Neural cell (in vitro differentiated cells): ENCODE measurements at regions not wholly inside any gene's neighbourhood (a gene's known extent, or its start where the extent isn't known, plus 50 kb on each side); places are given as distances from the start of the nearest gene placed in this dataset.

Experiments
- H2AFZ ChIP-seq: fragments of 200-600, 300-800 bp; sonication (generic), shearing (Covaris generic); 2 replicates; pipeline ENCODE4 v1.6.0; 2014; ENCODE audit warnings: low read depth, mild to moderate bottlenecking, antibody characterized with exemption, low read length, moderate library complexity
- H3F3A ChIP-seq: fragments of 200-600 bp; shearing (Covaris generic); 2 replicates; pipeline ENCODE4 v1.6.1; 2016; ENCODE audit warnings: mild to moderate bottlenecking, moderate library complexity, mixed read lengths, antibody characterized with exemption, low read length; ENCODE audit not compliant: insufficient read depth, poor library complexity, severe bottlenecking
- H3K27ac ChIP-seq: fragments of 200-600, 300-800 bp; sonication (generic), shearing (Covaris generic); 2 replicates; pipeline ENCODE4 v1.5.1; 2014; ENCODE audit warnings: mild to moderate bottlenecking, low read length, moderate library complexity
- H3K27me3 ChIP-seq: fragments of 300-800, 200-600 bp; sonication (generic), shearing (Covaris generic); 2 replicates; pipeline ENCODE4 v1.6.0; 2014; ENCODE audit warnings: mild to moderate bottlenecking, low read depth, low read length, moderate library complexity; ENCODE audit not compliant: insufficient read depth
- H3K36me3 ChIP-seq: fragments of 300-800, 200-600 bp; sonication (generic), shearing (Covaris generic); 2 replicates; pipeline ENCODE4 v1.5.1; 2014; ENCODE audit warnings: mild to moderate bottlenecking, antibody characterized with exemption, low read length, moderate library complexity; ENCODE audit not compliant: insufficient read depth
- H3K4me2 ChIP-seq: fragments of 300-800, 200-600 bp; sonication (generic), shearing (Covaris generic); 2 replicates; pipeline ENCODE4 v1.6.0; 2014; ENCODE audit warnings: mild to moderate bottlenecking, low read length
- H3K4me3 ChIP-seq: fragments of 300-800, 200-600 bp; sonication (generic), shearing (Covaris generic); 2 replicates; pipeline ENCODE4 v1.5.1; 2014; ENCODE audit warnings: mild to moderate bottlenecking, low read length, moderate library complexity
- H3K79me2 ChIP-seq: fragments of 200-600 bp; shearing (Covaris generic); replicated peaks from 2 replicates; pipeline ENCODE4 v1.6.0; 2014; ENCODE audit warnings: mild to moderate bottlenecking, low read length, moderate library complexity; ENCODE audit not compliant: insufficient read depth
- H3K9ac ChIP-seq: fragments of 300-800, 200-600 bp; sonication (generic), shearing (Covaris generic); 2 replicates; pipeline ENCODE4 v1.6.1; 2016; ENCODE audit warnings: mild to moderate bottlenecking, low read length, mixed read lengths
- H3K9me2 ChIP-seq: fragments of 200-600 bp; shearing (Covaris generic); 2 replicates; pipeline ENCODE4 v1.6.1; 2016; ENCODE audit warnings: mild to moderate bottlenecking, low read length, mixed read lengths; ENCODE audit not compliant: insufficient read depth
- H3K9me3 ChIP-seq: fragments of 200-600, 300-800 bp; sonication (generic), shearing (Covaris generic); 2 replicates; pipeline ENCODE4 v1.6.1; 2016; ENCODE audit warnings: mild to moderate bottlenecking, mixed run types, low read length, moderate library complexity, mixed read lengths
- H4K20me1 ChIP-seq: fragments of 200-600 bp; shearing (Covaris generic); 2 replicates; pipeline ENCODE4 v1.6.1; 2016; ENCODE audit warnings: mild to moderate bottlenecking, mixed run types; ENCODE audit not compliant: insufficient read depth
- EP300 ChIP-seq: fragments of 450-650 bp; conservative IDR thresholded peaks from 2 replicates; pipeline ENCODE4 v1.6.1; 2014; ENCODE audit warnings: antibody characterized with exemption, mild to moderate bottlenecking, moderate library complexity; ENCODE audit not compliant: poor library complexity, severe bottlenecking
- EZH2 ChIP-seq: fragments of 200-600, 300-800 bp; shearing (Covaris generic), sonication (generic); IDR thresholded peaks from 2 replicates; pipeline ENCODE4 v1.6.1; 2014; ENCODE audit warnings: antibody characterized with exemption, low read length, borderline replicate concordance, mild to moderate bottlenecking; ENCODE audit not compliant: insufficient read depth, poor library complexity, severe bottlenecking
- MXI1 ChIP-seq: fragments of 450-650 bp; conservative IDR thresholded peaks from 2 replicates; pipeline ENCODE4 v1.6.1; 2014; ENCODE audit warnings: antibody characterized with exemption, mild to moderate bottlenecking; ENCODE audit not compliant: poor library complexity, severe bottlenecking
- POLR2AphosphoS5 ChIP-seq: IDR thresholded peaks from 2 replicates; pipeline ENCODE4 v1.6.1; 2012
- RAD21 ChIP-seq: fragments of 450-650 bp; conservative IDR thresholded peaks from 2 replicates; pipeline ENCODE4 v1.6.1; 2014; ENCODE audit warnings: antibody characterized with exemption, mild to moderate bottlenecking, moderate library complexity
- REST ChIP-seq: IDR thresholded peaks from 2 replicates; pipeline ENCODE4 v1.6.1; 2012; ENCODE audit warnings: borderline replicate concordance
- SMC3 ChIP-seq: fragments of 450-650 bp; conservative IDR thresholded peaks from 2 replicates; pipeline ENCODE4 v1.6.1; 2014; ENCODE audit warnings: antibody characterized with exemption, mild to moderate bottlenecking, moderate library complexity; ENCODE audit not compliant: poor library complexity
- TAF1 ChIP-seq: IDR thresholded peaks from 2 replicates; pipeline ENCODE4 v1.6.1; 2012; ENCODE audit warnings: low read depth
- TF ChIP-seq, protein P1 (sequence below): fragments of 450-650 bp; IDR thresholded peaks from 2 replicates; pipeline ENCODE4 v1.5.1; 2014; ENCODE audit warnings: antibody characterized with exemption, mild to moderate bottlenecking, moderate library complexity; ENCODE audit not compliant: poor library complexity, severe bottlenecking

- Histone ChIP-seq H3K27ac (no peak overlapping the region), H3K27me3 (no peaks in the 10 kb centered on the region), H3K9ac (no peak overlapping the region)
Observed at GRCh38 chr3:72317491-72317890, 530.8 kb downstream of the SHQ1 start.

GRCh38 chr3:72316501-72317279 is 531.6 kb downstream of the SHQ1 start:
- TF ChIP-seq RAD21 (no peak), REST (no peak)
- TF ChIP-seq, protein P1, sequence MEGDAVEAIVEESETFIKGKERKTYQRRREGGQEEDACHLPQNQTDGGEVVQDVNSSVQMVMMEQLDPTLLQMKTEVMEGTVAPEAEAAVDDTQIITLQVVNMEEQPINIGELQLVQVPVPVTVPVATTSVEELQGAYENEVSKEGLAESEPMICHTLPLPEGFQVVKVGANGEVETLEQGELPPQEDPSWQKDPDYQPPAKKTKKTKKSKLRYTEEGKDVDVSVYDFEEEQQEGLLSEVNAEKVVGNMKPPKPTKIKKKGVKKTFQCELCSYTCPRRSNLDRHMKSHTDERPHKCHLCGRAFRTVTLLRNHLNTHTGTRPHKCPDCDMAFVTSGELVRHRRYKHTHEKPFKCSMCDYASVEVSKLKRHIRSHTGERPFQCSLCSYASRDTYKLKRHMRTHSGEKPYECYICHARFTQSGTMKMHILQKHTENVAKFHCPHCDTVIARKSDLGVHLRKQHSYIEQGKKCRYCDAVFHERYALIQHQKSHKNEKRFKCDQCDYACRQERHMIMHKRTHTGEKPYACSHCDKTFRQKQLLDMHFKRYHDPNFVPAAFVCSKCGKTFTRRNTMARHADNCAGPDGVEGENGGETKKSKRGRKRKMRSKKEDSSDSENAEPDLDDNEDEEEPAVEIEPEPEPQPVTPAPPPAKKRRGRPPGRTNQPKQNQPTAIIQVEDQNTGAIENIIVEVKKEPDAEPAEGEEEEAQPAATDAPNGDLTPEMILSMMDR = no peak
- H3K79me2 ChIP-seq = no peaks in the 10 kb centered on the region
- no peak overlapping the region for H3K27ac ChIP-seq

More at GRCh38 chr3:72317491-72317890, 530.8 kb downstream of the SHQ1 start:
- Histone ChIP-seq H3F3A (no peaks in the 10 kb centered on the region), H3K4me3 (no peak overlapping the region), H3K79me2 (no peaks in the 10 kb centered on the region), H3K9me2 (no peaks in the 10 kb centered on the region), H3K9me3 (no peaks in the 10 kb centered on the region), H3K36me3 (no peaks in the 10 kb centered on the region), H4K20me1 (no peaks in the 10 kb centered on the region), H3K4me2 (no peak overlapping the region), H2AFZ (no peak overlapping the region)
- TF ChIP-seq, protein P1 = no peak
- TF ChIP-seq TAF1 = no peak
- no peak for TF ChIP-seq EZH2
- TF ChIP-seq SMC3 = no peak
- no peak for TF ChIP-seq POLR2AphosphoS5
- TF ChIP-seq EP300 = no peak
- no peak for TF ChIP-seq RAD21
- TF ChIP-seq REST = no peak
- TF ChIP-seq MXI1 = no peak

More at GRCh38 chr3:72316501-72317279, 531.6 kb downstream of the SHQ1 start:
- Histone ChIP-seq H3K36me3 (no peaks in the 10 kb centered on the region), H3K9ac (no peak overlapping the region), H3K9me2 (no peaks in the 10 kb centered on the region), H4K20me1 (no peaks in the 10 kb centered on the region), H3K27me3 (no peaks in the 10 kb centered on the region), H3K9me3 (no peaks in the 10 kb centered on the region), H3K4me3 (no peak overlapping the region), H3F3A (no peaks in the 10 kb centered on the region), H2AFZ (no peak overlapping the region), H3K4me2 (no peak overlapping the region)
